ENCODE measurements at regions not wholly inside any gene's neighbourhood (a gene's known extent, or its start where the extent isn't known, plus 50 kb on each side); places are given as distances from the start of the nearest gene placed in this dataset.

DNA sequence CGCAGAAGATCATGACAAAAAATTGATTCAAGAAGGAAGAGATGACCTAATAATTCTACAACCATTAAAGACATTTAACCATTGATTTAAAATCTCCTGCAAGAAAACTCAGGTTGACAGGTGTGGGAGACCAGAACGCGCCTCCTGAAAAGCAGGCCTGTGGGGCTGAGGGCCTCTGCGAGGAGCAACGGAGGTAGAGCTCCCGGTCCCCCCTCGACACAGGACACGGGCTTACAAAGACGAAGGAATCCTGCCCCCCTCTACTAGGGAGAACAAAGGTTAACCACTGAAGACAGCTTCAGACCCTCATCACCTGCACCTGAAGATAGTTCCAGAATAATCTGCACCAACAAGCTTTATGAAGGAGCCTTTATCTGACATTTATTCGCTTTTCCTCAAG lies 55.9 kb upstream of the INPP5A start:
- H3K27me3 ChIP-seq (ENCODE audit: control insufficient read depth in 3 of 3, insufficient read depth in 3 of 3, low read length in 3 of 3), result no peaks in the 10 kb centered on the region
- H3K4me3 ChIP-seq (ENCODE audit: low read depth in 1 of 3, low read length in 3 of 3), result no peak overlapping the region
- H3K9me3 ChIP-seq (ENCODE audit: control insufficient read depth in 2 of 2, insufficient read depth in 1 of 2, low read depth in 1 of 2, low read length in 1 of 2), result no peaks in the 10 kb centered on the region
- H3K4me1 ChIP-seq (ENCODE audit: control insufficient read depth in 3 of 3, insufficient read depth in 2 of 3, low read depth in 1 of 3, low read length in 2 of 3), result peaks cover 1 to 14% (median 2%) of the 10 kb centered on the region in 3 donors
- FAIRE-seq, result no peak
- no peaks in the 10 kb centered on the region for H3K36me3 ChIP-seq (ENCODE audit: control insufficient read depth in 3 of 3, insufficient read depth in 2 of 3, low read depth in 1 of 3, low read length in 3 of 3)
- H3K27ac ChIP-seq (ENCODE audit: low read depth in 1 of 3, low read length in 2 of 3), result peak overlapping the region in 2 of 3 donors; percentile 32 to 91
- DNase-seq, result no peak
- WGBS, 3 donors, result 82 to 92% (median 83%) methylated on average over 10 of the region's 10 CpGs

DNA sequence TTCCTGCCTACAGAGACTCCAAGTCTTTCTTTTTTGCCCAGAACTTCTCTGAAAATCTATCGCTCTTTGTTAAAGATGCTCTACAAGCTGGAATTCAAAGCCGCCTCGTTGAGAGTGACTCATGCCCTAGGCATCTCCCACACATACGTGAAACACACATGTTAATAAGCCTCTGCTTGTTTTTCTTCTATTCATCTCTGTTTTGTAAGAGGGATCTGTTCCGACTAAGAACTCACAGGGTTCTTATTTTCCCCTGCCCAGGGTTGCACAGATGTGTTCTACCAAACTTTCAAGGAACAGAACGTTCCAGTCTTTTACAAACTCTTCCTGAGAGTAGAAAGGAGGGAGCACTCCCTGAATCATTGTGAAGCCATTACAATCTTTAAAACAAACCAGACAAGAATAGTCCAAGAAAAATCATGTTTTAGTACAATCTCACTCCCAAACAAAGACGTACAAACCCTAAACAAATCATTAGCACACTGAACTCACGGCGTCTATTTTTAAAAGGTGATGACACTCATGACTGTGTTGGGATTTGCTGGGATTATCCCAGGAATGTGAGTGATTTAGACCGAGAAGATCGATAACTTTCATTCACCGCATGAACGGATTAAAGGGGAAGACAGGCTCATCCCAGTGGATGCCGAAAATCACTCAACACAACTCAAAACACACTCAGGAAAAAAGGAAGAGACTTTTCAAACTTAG lies 55.3 kb upstream of the INPP5A start:
- H3K36me3 ChIP-seq (ENCODE audit: control insufficient read depth in 3 of 3, insufficient read depth in 2 of 3, low read depth in 1 of 3, low read length in 3 of 3), result no peaks in the 10 kb centered on the region
- 52 to 79% (median 73%) methylated on average over 14 of the region's 14 CpGs for WGBS, 3 donors
- DNase-seq (no peak), FAIRE-seq (no peak)
- H3K27ac ChIP-seq (ENCODE audit: low read depth in 1 of 3, low read length in 2 of 3), result peak overlapping the region in 2 of 3 donors; percentile 32 to 91
- no peaks in the 10 kb centered on the region for H3K27me3 ChIP-seq (ENCODE audit: control insufficient read depth in 3 of 3, insufficient read depth in 3 of 3, low read length in 3 of 3)
- peaks cover 1 to 13% (median 2%) of the 10 kb centered on the region in 3 donors for H3K4me1 ChIP-seq (ENCODE audit: control insufficient read depth in 3 of 3, insufficient read depth in 2 of 3, low read depth in 1 of 3, low read length in 2 of 3)
- H3K9me3 ChIP-seq (ENCODE audit: control insufficient read depth in 2 of 2, insufficient read depth in 1 of 2, low read depth in 1 of 2, low read length in 1 of 2), result no peaks in the 10 kb centered on the region
- no peak overlapping the region for H3K4me3 ChIP-seq (ENCODE audit: low read depth in 1 of 3, low read length in 3 of 3)

GRCh38 chr10:132483394-132483793 lies 54.2 kb upstream of the INPP5A start:
- H3K4me1 ChIP-seq (ENCODE audit: control insufficient read depth in 3 of 3, insufficient read depth in 2 of 3, low read depth in 1 of 3, low read length in 2 of 3), result peaks cover under 1 to 7% (median 2%) of the 10 kb centered on the region in 3 donors
- H3K27me3 ChIP-seq (ENCODE audit: control insufficient read depth in 3 of 3, insufficient read depth in 3 of 3, low read length in 3 of 3), result no peaks in the 10 kb centered on the region
- H3K27ac ChIP-seq (ENCODE audit: low read depth in 1 of 3, low read length in 2 of 3), result no peak overlapping the region
- no peaks in the 10 kb centered on the region for H3K36me3 ChIP-seq (ENCODE audit: control insufficient read depth in 3 of 3, insufficient read depth in 2 of 3, low read depth in 1 of 3, low read length in 3 of 3)
- H3K9me3 ChIP-seq (ENCODE audit: control insufficient read depth in 2 of 2, insufficient read depth in 1 of 2, low read depth in 1 of 2, low read length in 1 of 2), result no peaks in the 10 kb centered on the region
- FAIRE-seq, result no peak
- 64 to 75% (median 66%) methylated on average over 5 of the region's 5 CpGs for WGBS, 3 donors
- no peak overlapping the region for H3K4me3 ChIP-seq (ENCODE audit: low read depth in 1 of 3, low read length in 3 of 3)
- no peak for DNase-seq

DNA sequence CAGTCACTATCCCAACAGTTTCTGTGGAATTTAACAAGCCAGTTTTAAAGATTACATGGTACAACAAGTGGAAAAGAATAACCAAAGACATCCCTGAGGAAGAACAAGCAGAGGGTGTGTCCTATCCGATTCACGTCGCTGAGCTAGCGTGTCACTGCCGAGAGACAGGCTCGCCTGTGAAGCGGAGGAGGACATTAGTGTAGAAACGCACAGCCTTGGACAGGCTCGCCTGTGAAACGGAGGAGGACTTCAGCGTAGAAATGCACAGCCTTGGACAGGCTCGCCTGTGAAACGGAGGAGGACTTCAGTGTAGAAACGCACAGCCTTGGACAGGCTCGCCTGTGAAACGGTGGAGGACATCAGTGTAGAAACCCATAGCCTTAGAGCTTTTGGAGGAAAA lies 52.7 kb upstream of the INPP5A start:
- no peaks in the 10 kb centered on the region for H3K36me3 ChIP-seq (ENCODE audit: control insufficient read depth in 3 of 3, insufficient read depth in 2 of 3, low read depth in 1 of 3, low read length in 3 of 3)
- FAIRE-seq (no peak), DNase-seq (no peak)
- no peaks in the 10 kb centered on the region for H3K27me3 ChIP-seq (ENCODE audit: control insufficient read depth in 3 of 3, insufficient read depth in 3 of 3, low read length in 3 of 3)
- H3K27ac ChIP-seq (ENCODE audit: low read depth in 1 of 3, low read length in 2 of 3), result no peak overlapping the region
- peaks cover 0 to 5% (median 2%) of the 10 kb centered on the region in 3 donors for H3K4me1 ChIP-seq (ENCODE audit: control insufficient read depth in 3 of 3, insufficient read depth in 2 of 3, low read depth in 1 of 3, low read length in 2 of 3)
- WGBS, 3 donors, result 93% methylated on average over 16 of the region's 16 CpGs
- H3K9me3 ChIP-seq (ENCODE audit: control insufficient read depth in 2 of 2, insufficient read depth in 1 of 2, low read depth in 1 of 2, low read length in 1 of 2), result no peaks in the 10 kb centered on the region
- no peak overlapping the region for H3K4me3 ChIP-seq (ENCODE audit: low read depth in 1 of 3, low read length in 3 of 3)

DNA sequence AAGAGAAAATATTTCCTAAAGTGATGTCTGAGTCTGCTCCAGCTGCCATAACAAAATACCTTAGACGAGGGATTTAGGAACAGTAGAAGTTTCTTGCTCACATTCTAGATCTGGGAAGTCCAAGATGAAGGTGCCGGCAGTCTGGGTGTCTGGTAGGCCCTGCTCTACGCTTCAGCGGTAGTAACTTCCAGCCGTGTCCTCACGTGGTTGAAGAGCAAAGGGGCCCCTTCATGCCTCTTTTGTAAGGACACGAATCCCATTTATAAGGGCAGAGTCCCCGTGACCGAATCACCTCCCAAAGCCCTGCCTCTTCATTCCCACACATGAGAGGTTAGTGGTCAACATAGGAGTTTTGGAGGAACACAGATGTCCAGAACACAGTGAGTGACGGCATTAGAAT lies 52.2 kb upstream of the INPP5A start:
- no peak overlapping the region for H3K4me3 ChIP-seq (ENCODE audit: low read depth in 1 of 3, low read length in 3 of 3)
- DNase-seq, result no peak
- 87 to 91% (median 91%) methylated on average over 10 of the region's 10 CpGs for WGBS, 3 donors
- peaks cover 0 to 5% (median 2%) of the 10 kb centered on the region in 3 donors for H3K4me1 ChIP-seq (ENCODE audit: control insufficient read depth in 3 of 3, insufficient read depth in 2 of 3, low read depth in 1 of 3, low read length in 2 of 3)
- H3K27me3 ChIP-seq (ENCODE audit: control insufficient read depth in 3 of 3, insufficient read depth in 3 of 3, low read length in 3 of 3), result no peaks in the 10 kb centered on the region
- no peak overlapping the region for H3K27ac ChIP-seq (ENCODE audit: low read depth in 1 of 3, low read length in 2 of 3)
- no peaks in the 10 kb centered on the region for H3K36me3 ChIP-seq (ENCODE audit: control insufficient read depth in 3 of 3, insufficient read depth in 2 of 3, low read depth in 1 of 3, low read length in 3 of 3)
- no peak for FAIRE-seq
- no peaks in the 10 kb centered on the region for H3K9me3 ChIP-seq (ENCODE audit: control insufficient read depth in 2 of 2, insufficient read depth in 1 of 2, low read depth in 1 of 2, low read length in 1 of 2)

- Histone ChIP-seq H3K4me3 (ENCODE audit: low read depth in 1 of 3, low read length in 3 of 3) (no peak overlapping the region), H3K4me1 (ENCODE audit: control insufficient read depth in 3 of 3, insufficient read depth in 2 of 3, low read depth in 1 of 3, low read length in 2 of 3) (peaks cover 0 to 5% (median 2%) of the 10 kb centered on the region in 3 donors), H3K27ac (ENCODE audit: low read depth in 1 of 3, low read length in 2 of 3) (no peak overlapping the region), H3K27me3 (ENCODE audit: control insufficient read depth in 3 of 3, insufficient read depth in 3 of 3, low read length in 3 of 3) (no peaks in the 10 kb centered on the region), H3K9me3 (ENCODE audit: control insufficient read depth in 2 of 2, insufficient read depth in 1 of 2, low read depth in 1 of 2, low read length in 1 of 2) (no peaks in the 10 kb centered on the region), H3K36me3 (ENCODE audit: control insufficient read depth in 3 of 3, insufficient read depth in 2 of 3, low read depth in 1 of 3, low read length in 3 of 3) (no peaks in the 10 kb centered on the region)
- FAIRE-seq (no peak), DNase-seq (no peak)
- WGBS, 3 donors, result 87 to 91% (median 89%) methylated on average over 24 of the region's 24 CpGs
Measured at GRCh38 chr10:132486539-132487121, 51.0 kb upstream of the INPP5A start.

GRCh38 chr10:132487241-132488135 lies 50.1 kb upstream of the INPP5A start:
- H3K9me3 ChIP-seq (ENCODE audit: control insufficient read depth in 2 of 2, insufficient read depth in 1 of 2, low read depth in 1 of 2, low read length in 1 of 2), result no peaks in the 10 kb centered on the region
- no peaks in the 10 kb centered on the region for H3K36me3 ChIP-seq (ENCODE audit: control insufficient read depth in 3 of 3, insufficient read depth in 2 of 3, low read depth in 1 of 3, low read length in 3 of 3)
- no peaks in the 10 kb centered on the region for H3K27me3 ChIP-seq (ENCODE audit: control insufficient read depth in 3 of 3, insufficient read depth in 3 of 3, low read length in 3 of 3)
- H3K27ac ChIP-seq (ENCODE audit: low read depth in 1 of 3, low read length in 2 of 3), result no peak overlapping the region
- WGBS, 3 donors, result 33 to 75% (median 45%) methylated on average over 41 of the region's 41 CpGs
- peaks cover 0 to 5% (median 0%) of the 10 kb centered on the region in 3 donors for H3K4me1 ChIP-seq (ENCODE audit: control insufficient read depth in 3 of 3, insufficient read depth in 2 of 3, low read depth in 1 of 3, low read length in 2 of 3)
- H3K4me3 ChIP-seq (ENCODE audit: low read depth in 1 of 3, low read length in 3 of 3), result no peak overlapping the region
- FAIRE-seq (no peak), DNase-seq (peak; percentile 73 to 84)
